SU-DHL-6 (cell line): ENCODE measurements at regions not wholly inside any gene's neighbourhood (a gene's known extent, or its start where the extent isn't known, plus 50 kb on each side); places are given as distances from the start of the nearest gene placed in this dataset.

ENCODE experiments used
- EZH2phosphoT487 ChIP-seq: fragments of 200-600 bp; sonication (generic), shearing (Covaris generic); conservative IDR thresholded peaks from 2 replicates; pipeline ENCODE4 v1.6.1; 2018; ENCODE audit warnings: mild to moderate bottlenecking, antibody characterized with exemption, low read length, moderate library complexity, mixed read lengths
- TF ChIP-seq, protein P1 (sequence below): fragments of 200-600 bp; sonication (generic); IDR thresholded peaks from one replicate; pipeline ENCODE4 v1.5.1; 2017; ENCODE audit warnings: antibody characterized with exemption, mild to moderate bottlenecking, low read length, moderate library complexity; ENCODE audit not compliant: insufficient read depth, poor library complexity, severe bottlenecking

DNA sequence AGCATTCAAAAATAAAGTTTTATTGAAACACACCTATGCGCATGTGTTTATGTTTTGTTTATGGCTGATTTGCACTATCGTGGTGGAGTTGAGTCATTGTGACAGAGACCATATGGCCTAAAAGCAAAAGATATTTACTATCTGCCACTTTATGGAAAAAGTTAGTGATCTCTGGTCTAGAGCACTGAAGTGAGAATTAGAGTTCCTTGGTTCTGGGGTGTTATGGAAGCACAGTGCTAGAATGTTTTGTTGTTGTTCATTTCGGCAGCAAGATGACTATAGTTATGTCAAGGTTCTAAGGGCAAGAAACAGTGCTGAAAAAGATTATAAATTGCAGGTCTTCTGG, 416.5 kb downstream of the SLC4A3 start:
- TF ChIP-seq, protein P1, sequence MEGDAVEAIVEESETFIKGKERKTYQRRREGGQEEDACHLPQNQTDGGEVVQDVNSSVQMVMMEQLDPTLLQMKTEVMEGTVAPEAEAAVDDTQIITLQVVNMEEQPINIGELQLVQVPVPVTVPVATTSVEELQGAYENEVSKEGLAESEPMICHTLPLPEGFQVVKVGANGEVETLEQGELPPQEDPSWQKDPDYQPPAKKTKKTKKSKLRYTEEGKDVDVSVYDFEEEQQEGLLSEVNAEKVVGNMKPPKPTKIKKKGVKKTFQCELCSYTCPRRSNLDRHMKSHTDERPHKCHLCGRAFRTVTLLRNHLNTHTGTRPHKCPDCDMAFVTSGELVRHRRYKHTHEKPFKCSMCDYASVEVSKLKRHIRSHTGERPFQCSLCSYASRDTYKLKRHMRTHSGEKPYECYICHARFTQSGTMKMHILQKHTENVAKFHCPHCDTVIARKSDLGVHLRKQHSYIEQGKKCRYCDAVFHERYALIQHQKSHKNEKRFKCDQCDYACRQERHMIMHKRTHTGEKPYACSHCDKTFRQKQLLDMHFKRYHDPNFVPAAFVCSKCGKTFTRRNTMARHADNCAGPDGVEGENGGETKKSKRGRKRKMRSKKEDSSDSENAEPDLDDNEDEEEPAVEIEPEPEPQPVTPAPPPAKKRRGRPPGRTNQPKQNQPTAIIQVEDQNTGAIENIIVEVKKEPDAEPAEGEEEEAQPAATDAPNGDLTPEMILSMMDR: no peak
- no peak for TF ChIP-seq EZH2phosphoT487
